ENCODE measurements at regions not wholly inside any gene's neighbourhood (a gene's known extent, or its start where the extent isn't known, plus 50 kb on each side); places are given as distances from the start of the nearest gene placed in this dataset.

DNA sequence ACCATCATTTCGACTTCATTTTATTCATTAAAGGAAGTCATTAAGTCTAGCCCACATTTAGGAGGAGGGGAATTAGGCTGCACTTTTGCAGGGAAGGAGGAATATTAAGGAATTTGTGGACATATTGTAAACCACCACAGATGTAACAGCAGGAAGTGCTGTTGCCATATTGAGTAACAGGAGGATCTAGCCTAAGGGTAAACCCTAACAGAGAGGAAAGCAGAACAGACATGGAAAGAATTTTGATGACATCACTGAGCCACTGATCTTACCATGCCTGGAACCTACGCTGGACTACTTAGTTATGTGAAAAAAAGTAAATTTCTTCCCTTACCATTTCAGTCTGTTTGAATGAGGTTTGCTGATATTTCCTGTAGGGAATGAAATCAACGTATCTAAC is 100.7 kb upstream of the ATF7IP start:
- 4% methylated on average over 3 of the region's 3 CpGs for WGBS (ENCODE audit: low lambda C conversion rate)
- CTCF ChIA-PET (ENCODE audit: low intra/inter-chr PET ratio, low total read pairs), result no interaction called here

More for the DNA sequence above, 100.7 kb upstream of the ATF7IP start:
- peaks cover 16% of the 10 kb centered on the region for H3K4me1 ChIP-seq (ENCODE audit: insufficient read depth, low read length)
- no peak overlapping the region for H2AFZ ChIP-seq (ENCODE audit: low read length)
- no peak for ATAC-seq
- no peak overlapping the region for H3K9ac ChIP-seq (ENCODE audit: insufficient read depth, low read depth, low read length)
- H3K4me2 ChIP-seq (ENCODE audit: low read depth, low read length), result no peak overlapping the region
- H3K27ac ChIP-seq (ENCODE audit: extremely low read length, insufficient read depth, low read length), result no peak overlapping the region
- no peaks in the 10 kb centered on the region for H3K79me2 ChIP-seq (ENCODE audit: insufficient read depth, low read length)
- POLR2A ChIA-PET, result no interaction called here
- no peaks in the 10 kb centered on the region for H3K27me3 ChIP-seq (ENCODE audit: control insufficient read depth in 1 of 2, insufficient read depth in 2 of 2, low read length in 2 of 2)
- in situ Hi-C loops (cut with HindIII; ENCODE audit: extremely low pct_ligation_motif_present, low pct_unique_long_range_greater_than_20kb), result no loop called here
- BruUV-seq (replicated peaks), result no TSS peak
- no peaks in the 10 kb centered on the region for H3K36me3 ChIP-seq (replicated peaks in 1 of 2; ENCODE audit: control insufficient read depth in 1 of 2, insufficient read depth in 2 of 2, low read length in 2 of 2)
- intact Hi-C loops (cut with micrococcal nuclease; ENCODE audit: unreplicated experiment), result no loop called here
- H3K4me3 ChIP-seq (replicated peaks in 1 of 3; ENCODE audit: insufficient read depth in 1 of 3, low read depth in 2 of 3, low read length in 3 of 3), result no peak overlapping the region
- no peaks in the 10 kb centered on the region for H4K20me1 ChIP-seq (ENCODE audit: insufficient read depth, low read length)
- peak; percentile 34; the same call in 1 of the 2 replicates for TF ChIP-seq ATF7 (IDR thresholded peaks at IDR 0.05)
- TF ChIP-seq ATF7 (CRISPR knock-in tag; IDR thresholded peaks at IDR 0.05), result no peak
- TF ChIP-seq CREB1 (IDR thresholded peaks at IDR 0.05), result 0 out of 2 replicates have a peak, but pooled peaks have one; percentile 10
- TF ChIP-seq CREB1 (CRISPR knock-in tag; IDR thresholded peaks at IDR 0.05), result no peak
- no peak for TF ChIP-seq ZMYM4 (CRISPR knock-in tag; IDR thresholded peaks at IDR 0.05)
- TF ChIP-seq PRDM10 (CRISPR knock-in tag; IDR thresholded peaks at IDR 0.05; ENCODE audit: low read depth), result no peak
- no peak for TF ChIP-seq SMAD3 (CRISPR knock-in tag; IDR thresholded peaks at IDR 0.05)
- no peak for TF ChIP-seq ZNF256 (CRISPR knock-in tag; conservative IDR thresholded peaks at IDR 0.05)
- peaks cover 9% of the 10 kb centered on the region; the same call in 1 of the 2 replicates for H3K9me3 ChIP-seq (ENCODE audit: low read length)
- no peak for FAIRE-seq
- no peak for DNase-seq (ENCODE audit: low spot score)

Data from HepG2 (cell line).